ENCODE measurements at regions not wholly inside any gene's neighbourhood (a gene's known extent, or its start where the extent isn't known, plus 50 kb on each side); places are given as distances from the start of the nearest gene placed in this dataset.

- TF ChIP-seq EZH2 (IDR thresholded peaks at IDR 0.05; ENCODE audit: insufficient read depth, poor library complexity, severe bottlenecking) (no peak), EZH2phosphoT487 (IDR thresholded peaks at IDR 0.05; ENCODE audit: insufficient read depth, low read depth) (no peak)
These were observed 97.4 kb upstream of the UBL3 start for GRCh38 chr13:29947839-29948238.
